ENCODE measurements at regions not wholly inside any gene's neighbourhood (a gene's known extent, or its start where the extent isn't known, plus 50 kb on each side); places are given as distances from the start of the nearest gene placed in this dataset.

DNA sequence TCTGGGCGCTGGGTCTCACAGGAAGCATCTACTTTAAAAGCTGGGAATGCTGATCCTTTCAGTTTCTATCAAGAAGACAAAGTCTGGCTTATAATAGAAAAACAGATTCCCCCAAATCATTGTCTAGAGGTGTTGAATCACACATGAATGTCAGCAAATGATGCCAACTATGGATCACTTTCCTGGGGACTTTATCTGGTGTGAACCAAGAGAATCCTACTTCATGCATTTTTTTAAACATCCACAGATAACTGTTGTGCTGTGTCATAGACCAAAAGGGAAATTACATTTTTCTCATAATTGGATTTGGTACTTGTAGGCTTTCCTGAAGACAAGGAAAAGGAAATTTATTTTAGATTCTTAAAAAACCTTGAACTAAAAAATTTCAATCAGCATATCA lies 132.7 kb downstream of the CD47 start:
- TF ChIP-seq, protein P1, sequence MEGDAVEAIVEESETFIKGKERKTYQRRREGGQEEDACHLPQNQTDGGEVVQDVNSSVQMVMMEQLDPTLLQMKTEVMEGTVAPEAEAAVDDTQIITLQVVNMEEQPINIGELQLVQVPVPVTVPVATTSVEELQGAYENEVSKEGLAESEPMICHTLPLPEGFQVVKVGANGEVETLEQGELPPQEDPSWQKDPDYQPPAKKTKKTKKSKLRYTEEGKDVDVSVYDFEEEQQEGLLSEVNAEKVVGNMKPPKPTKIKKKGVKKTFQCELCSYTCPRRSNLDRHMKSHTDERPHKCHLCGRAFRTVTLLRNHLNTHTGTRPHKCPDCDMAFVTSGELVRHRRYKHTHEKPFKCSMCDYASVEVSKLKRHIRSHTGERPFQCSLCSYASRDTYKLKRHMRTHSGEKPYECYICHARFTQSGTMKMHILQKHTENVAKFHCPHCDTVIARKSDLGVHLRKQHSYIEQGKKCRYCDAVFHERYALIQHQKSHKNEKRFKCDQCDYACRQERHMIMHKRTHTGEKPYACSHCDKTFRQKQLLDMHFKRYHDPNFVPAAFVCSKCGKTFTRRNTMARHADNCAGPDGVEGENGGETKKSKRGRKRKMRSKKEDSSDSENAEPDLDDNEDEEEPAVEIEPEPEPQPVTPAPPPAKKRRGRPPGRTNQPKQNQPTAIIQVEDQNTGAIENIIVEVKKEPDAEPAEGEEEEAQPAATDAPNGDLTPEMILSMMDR (IDR thresholded peaks at IDR 0.05 in 4 of 5, conservative IDR thresholded peaks at IDR 0.05 in 1 of 5): no peak
- no peak for TF ChIP-seq POLR2A (IDR thresholded peaks at IDR 0.05)

Measured in gastrocnemius medialis (tissue), 4 donors.